CD4-positive, alpha-beta T cell (primary cell): ENCODE measurements at regions not wholly inside any gene's neighbourhood (a gene's known extent, or its start where the extent isn't known, plus 50 kb on each side); places are given as distances from the start of the nearest gene placed in this dataset.

ENCODE experiments used
- ATAC-seq: fragments of 200-7000 bp; cut with Tn5 transposase; one replicate; pipeline ENCODE4 v1.10.0; 2022; ENCODE audit warnings: mild to moderate bottlenecking; ENCODE audit not compliant: poor library complexity
- CTCF ChIA-PET: fragments of 350-600 bp; sonication (Branson Sonifier 250); formaldehyde crosslinking; loops from one replicate; lab custom pipeline; 2021; ENCODE audit warnings: antibody characterized with exemption, inconsistent platforms; lab: Charles Lee
- POLR2A ChIA-PET: fragments of 350-600 bp; sonication (Branson Sonifier 250); formaldehyde crosslinking; loops from one replicate; lab custom pipeline; 2021; ENCODE audit warnings: antibody characterized with exemption, inconsistent platforms; lab: Charles Lee
- DNase-seq, 14 experiments: peaks; one replicate each; pipeline ENCODE4 v3.0.0-alpha.2; 2013 to 2020; ENCODE audit warnings: mixed read lengths in 2 of 14
- H3K27ac ChIP-seq, 2 donors: one replicate each; pipeline versions ENCODE4 v1.5.1 to v1.7.0; 2013; ENCODE audit warnings: low read length in 2 of 2, low read depth in 1 of 2, mild to moderate bottlenecking in 1 of 2
- H3K27me3 ChIP-seq, 2 experiments: 1 replicate in 1 of 2; 2 replicates in 1 of 2; pipeline versions ENCODE4 v1.6.1 to v1.7.0; 2013; ENCODE audit warnings: low read length in 2 of 2, control low read depth in 1 of 2, mild to moderate bottlenecking in 1 of 2, moderate library complexity in 1 of 2; ENCODE audit not compliant: insufficient read depth in 2 of 2, control insufficient read depth in 1 of 2
- H3K36me3 ChIP-seq: one replicate; pipeline ENCODE4 v1.6.1; 2013; ENCODE audit warnings: low read length, control low read depth; ENCODE audit not compliant: insufficient read depth
- H3K4me1 ChIP-seq: one replicate; pipeline ENCODE4 v1.6.1; 2013; ENCODE audit warnings: low read length, control low read depth; ENCODE audit not compliant: insufficient read depth
- H3K4me3 ChIP-seq: one replicate; pipeline ENCODE4 v1.5.1; 2013; ENCODE audit warnings: mild to moderate bottlenecking, low read length, moderate library complexity
- H3K9me3 ChIP-seq, 2 experiments: 1 replicate in 1 of 2; 2 replicates in 1 of 2; pipeline versions ENCODE4 v1.6.1 to v1.7.0; 2013; ENCODE audit warnings: low read length in 2 of 2, mild to moderate bottlenecking in 2 of 2, control low read depth in 1 of 2, moderate library complexity in 1 of 2; ENCODE audit not compliant: control insufficient read depth in 1 of 2, insufficient read depth in 1 of 2
- H3K27ac Mint-ChIP-seq: one replicate; pipeline ENCODE4 v1.8.0; 2020; ENCODE audit warnings: mixed read lengths
- H3K27me3 Mint-ChIP-seq: one replicate; pipeline ENCODE4 v1.8.0; 2021; ENCODE audit warnings: mixed read lengths
- H3K36me3 Mint-ChIP-seq: one replicate; pipeline ENCODE4 v1.8.0; 2021; ENCODE audit warnings: low read depth, mixed read lengths
- H3K4me1 Mint-ChIP-seq: one replicate; pipeline ENCODE4 v1.8.0; 2021; ENCODE audit warnings: low read depth, mixed read lengths
- H3K4me3 Mint-ChIP-seq: one replicate; pipeline ENCODE4 v1.8.0; 2020; ENCODE audit warnings: mild to moderate bottlenecking, mixed read lengths
- H3K9me3 Mint-ChIP-seq: one replicate; pipeline ENCODE4 v1.8.0; 2020; ENCODE audit warnings: mixed read lengths
- CTCF ChIP-seq: fragments of 200-600 bp; IDR thresholded peaks from one replicate; pipeline ENCODE4 v1.8.0; 2022; ENCODE audit warnings: antibody characterized with exemption, mild to moderate bottlenecking
- intact Hi-C, 2 experiments: fragments of 100-400 bp; cut with DNase I in 1 of 2; cut with micrococcal nuclease in 1 of 2; formaldehyde crosslinking; loops; one replicate each; pipeline versions ENCODE4 v1.15.1 to v1.9.0; 2023 to 2025; cut with DNase I, micrococcal nuclease

- Mint-ChIP-seq H3K27me3 (no peaks in the 10 kb centered on the region), H3K4me1 (no peaks in the 10 kb centered on the region), H3K9me3 (no peaks in the 10 kb centered on the region), H3K27ac (no peak overlapping the region), H3K36me3 (no peaks in the 10 kb centered on the region), H3K4me3 (no peak overlapping the region)
- TF ChIP-seq CTCF: no peak
- H3K4me3 ChIP-seq: no peak overlapping the region
- no peaks in the 10 kb centered on the region for H3K27me3 ChIP-seq
- H3K36me3 ChIP-seq: no peaks in the 10 kb centered on the region
- peaks cover 0 to 5% of the 10 kb centered on the region in 2 experiments for H3K9me3 ChIP-seq
- DNase-seq: no peak
- ChIA-PET CTCF (no interaction called here), POLR2A (no interaction called here)
- no peaks in the 10 kb centered on the region for H3K4me1 ChIP-seq
- ATAC-seq: no peak
- H3K27ac ChIP-seq: no peak overlapping the region
- intact Hi-C loops: no loop called here
These were observed 74.6 kb downstream of the TRIM42 start for GRCh38 chr3:140752499-140752898.

GRCh38 chr3:140753865-140754754 is 76.2 kb downstream of the TRIM42 start:
- H3K27me3 Mint-ChIP-seq: no peaks in the 10 kb centered on the region
- H3K9me3 ChIP-seq: no peaks in the 10 kb centered on the region
- H3K4me3 Mint-ChIP-seq: no peak overlapping the region
- H3K36me3 Mint-ChIP-seq: no peaks in the 10 kb centered on the region
- H3K27me3 ChIP-seq: no peaks in the 10 kb centered on the region
- peaks cover 3% of the 10 kb centered on the region for H3K4me1 Mint-ChIP-seq
- CTCF ChIA-PET: no interaction called here
- no peak for DNase-seq
- no peak overlapping the region for H3K27ac ChIP-seq
- H3K36me3 ChIP-seq: no peaks in the 10 kb centered on the region
- POLR2A ChIA-PET: no interaction called here
- no peak for TF ChIP-seq CTCF
- no peak overlapping the region for H3K4me3 ChIP-seq
- no peak for ATAC-seq
- H3K4me1 ChIP-seq: no peaks in the 10 kb centered on the region
- H3K9me3 Mint-ChIP-seq: no peaks in the 10 kb centered on the region
- no peak overlapping the region for H3K27ac Mint-ChIP-seq
- intact Hi-C loops: no loop called here

- CTCF ChIA-PET: no interaction called here
- Mint-ChIP-seq H3K36me3 (no peaks in the 10 kb centered on the region), H3K4me3 (no peak overlapping the region), H3K27ac (no peak overlapping the region), H3K27me3 (no peaks in the 10 kb centered on the region), H3K9me3 (no peaks in the 10 kb centered on the region), H3K4me1 (peaks cover 7% of the 10 kb centered on the region)
- ATAC-seq: no peak
- POLR2A ChIA-PET: no interaction called here
- no peaks in the 10 kb centered on the region for H3K9me3 ChIP-seq
- no peak overlapping the region for H3K27ac ChIP-seq
- no peak overlapping the region for H3K4me3 ChIP-seq
- H3K4me1 ChIP-seq: no peaks in the 10 kb centered on the region
- intact Hi-C loops: no loop called here
- no peak for DNase-seq
- no peaks in the 10 kb centered on the region for H3K36me3 ChIP-seq
- no peak for TF ChIP-seq CTCF
- H3K27me3 ChIP-seq: no peaks in the 10 kb centered on the region
These were observed 77.1 kb downstream of the TRIM42 start for GRCh38 chr3:140754936-140755335.
